Right kidney (tissue), 1 donor: ENCODE measurements at regions not wholly inside any gene's neighbourhood (a gene's known extent, or its start where the extent isn't known, plus 50 kb on each side); places are given as distances from the start of the nearest gene placed in this dataset.

ENCODE experiments used
- DNase-seq: peaks from one replicate; pipeline ENCODE4 v3.0.0-alpha.2; 2016

GRCh38 chr1:87165177-87165576, 163.5 kb upstream of the LMO4 start:
- DNase-seq = no peak

- no peak for DNase-seq
These were observed 161.4 kb upstream of the LMO4 start for GRCh38 chr1:87167157-87167789.

GRCh38 chr1:87167848-87168525, 160.7 kb upstream of the LMO4 start:
- no peak for DNase-seq

GRCh38 chr1:87169263-87169910, 159.3 kb upstream of the LMO4 start:
- no peak for DNase-seq

GRCh38 chr1:87170157-87170556, 158.5 kb upstream of the LMO4 start:
- no peak for DNase-seq

GRCh38 chr1:87170931-87171598, 157.6 kb upstream of the LMO4 start:
- no peak for DNase-seq

- DNase-seq = no peak
These were observed 155.4 kb upstream of the LMO4 start for GRCh38 chr1:87173231-87173630.

GRCh38 chr1:87174724-87175245, 153.9 kb upstream of the LMO4 start:
- DNase-seq = no peak

- no peak for DNase-seq
These were observed 152.6 kb upstream of the LMO4 start for GRCh38 chr1:87176087-87176486.

GRCh38 chr1:87176514-87176913, 152.2 kb upstream of the LMO4 start:
- DNase-seq = no peak

- no peak for DNase-seq
These were observed 150.2 kb upstream of the LMO4 start for GRCh38 chr1:87178441-87178840.

GRCh38 chr1:87179076-87179810, 149.4 kb upstream of the LMO4 start:
- no peak for DNase-seq

- DNase-seq = no peak
These were observed 148.7 kb upstream of the LMO4 start for GRCh38 chr1:87179851-87180519.

- DNase-seq = no peak
These were observed 148.0 kb upstream of the LMO4 start for GRCh38 chr1:87180682-87181081.

- no peak for DNase-seq
These were observed 146.1 kb upstream of the LMO4 start for GRCh38 chr1:87182611-87183010.

GRCh38 chr1:87185077-87185476, 143.6 kb upstream of the LMO4 start:
- DNase-seq = no peak

GRCh38 chr1:87186346-87186745, 142.3 kb upstream of the LMO4 start:
- no peak for DNase-seq

GRCh38 chr1:87188640-87189039, 140.0 kb upstream of the LMO4 start:
- no peak for DNase-seq

GRCh38 chr1:87190402-87190801, 138.3 kb upstream of the LMO4 start:
- no peak for DNase-seq

- DNase-seq = no peak
These were observed 137.0 kb upstream of the LMO4 start for GRCh38 chr1:87191646-87192045.

- DNase-seq = no peak
These were observed 134.4 kb upstream of the LMO4 start for GRCh38 chr1:87194271-87194774.

- DNase-seq = no peak
These were observed 133.8 kb upstream of the LMO4 start for GRCh38 chr1:87194856-87195255.
